Transverse colon (tissue), 4 donors: ENCODE measurements at regions not wholly inside any gene's neighbourhood (a gene's known extent, or its start where the extent isn't known, plus 50 kb on each side); places are given as distances from the start of the nearest gene placed in this dataset.

Source experiments
- CTCF ChIP-seq, 5 experiments: fragments of 200-600 bp in 3 of 5; fragments of 450-650 bp in 2 of 5; sonication (generic) in 3 of 5; IDR thresholded peaks; 1 replicate in 2 of 5; 2 replicates in 3 of 5; pipeline ENCODE4 v1.5.1; 2016 to 2017; ENCODE audit warnings: antibody characterized with exemption in 5 of 5, inconsistent platforms in 3 of 5, mild to moderate bottlenecking in 2 of 5, moderate library complexity in 1 of 5
- EP300 ChIP-seq: sonication (generic); formaldehyde crosslinking; IDR thresholded peaks from one replicate; pipeline ENCODE4 v1.6.1; 2017; ENCODE audit warnings: antibody characterized with exemption, low read depth
- POLR2A ChIP-seq: fragments of 450-650 bp; IDR thresholded peaks from one replicate; pipeline ENCODE4 v1.6.1; 2016; ENCODE audit warnings: antibody characterized with exemption, mild to moderate bottlenecking, moderate library complexity
- POLR2AphosphoS5 ChIP-seq, 3 donors: sonication (generic); formaldehyde crosslinking; IDR thresholded peaks; one replicate each; pipeline ENCODE4 v1.6.1; 2016; ENCODE audit warnings: antibody characterized with exemption in 3 of 3

DNA sequence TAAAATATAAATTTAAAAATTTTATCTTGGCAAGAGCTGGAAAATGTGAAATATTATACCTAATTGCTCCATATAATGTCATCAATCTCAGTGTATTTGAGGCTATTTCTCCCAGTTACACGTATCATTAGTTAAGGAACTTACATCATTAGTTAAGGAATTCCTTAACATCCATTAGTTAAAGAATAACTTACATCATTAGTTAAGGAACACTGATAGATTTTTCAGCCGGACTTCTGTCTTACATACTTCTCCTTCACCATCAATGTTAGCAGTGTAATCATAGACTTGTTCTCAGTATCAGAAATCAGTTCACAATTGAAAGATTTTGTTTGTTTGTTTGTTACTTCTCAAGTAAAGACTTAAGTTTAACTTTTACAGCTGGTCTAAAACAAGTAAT lies 524.4 kb upstream of the CHD1 start:
- TF ChIP-seq CTCF (IDR thresholded peaks at IDR 0.05) (no peak), POLR2A (no peak), POLR2AphosphoS5 (IDR thresholded peaks at IDR 0.05) (no peak), EP300 (no peak)
